Transverse colon (tissue), 4 donors: ENCODE measurements at regions not wholly inside any gene's neighbourhood (a gene's known extent, or its start where the extent isn't known, plus 50 kb on each side); places are given as distances from the start of the nearest gene placed in this dataset.

ENCODE experiments used
- DNase-seq: peaks from one replicate; pipeline ENCODE4 v3.0.0-alpha.2; 2019
- H3K27ac ChIP-seq, 4 donors: fragments of 200-600 bp; sonication (generic); 2 replicates each; pipeline ENCODE4 v1.5.1; 2016 to 2018; ENCODE audit warnings: inconsistent platforms in 4 of 4
- H3K27me3 ChIP-seq: fragments of 200-600 bp; sonication (generic); 2 replicates; pipeline ENCODE4 v1.5.1; 2017; ENCODE audit warnings: inconsistent platforms
- H3K36me3 ChIP-seq, 4 donors: fragments of 200-600 bp; sonication (generic); 2 replicates each; pipeline ENCODE4 v1.5.1; 2017 to 2019; ENCODE audit warnings: inconsistent platforms in 4 of 4
- H3K4me1 ChIP-seq, 4 donors: fragments of 200-600 bp; sonication (generic); 2 replicates each; pipeline ENCODE4 v1.5.1; 2017 to 2020; ENCODE audit warnings: inconsistent platforms in 4 of 4
- H3K4me3 ChIP-seq, 4 donors: fragments of 200-600 bp; sonication (generic); 1 replicate in 1 of 4; 2 replicates in 3 of 4; pipeline versions ENCODE4 v1.5.1 to v1.6.1; 2017 to 2019; ENCODE audit warnings: inconsistent platforms in 4 of 4
- H3K9me3 ChIP-seq, 2 donors: fragments of 200-600 bp; sonication (generic); 2 replicates each; pipeline ENCODE4 v1.5.1; 2017 to 2019; ENCODE audit warnings: inconsistent platforms in 2 of 2
- CTCF ChIP-seq, 5 experiments: fragments of 200-600 bp in 3 of 5; fragments of 450-650 bp in 2 of 5; sonication (generic) in 3 of 5; IDR thresholded peaks; 1 replicate in 2 of 5; 2 replicates in 3 of 5; pipeline ENCODE4 v1.5.1; 2016 to 2017; ENCODE audit warnings: antibody characterized with exemption in 5 of 5, inconsistent platforms in 3 of 5, mild to moderate bottlenecking in 2 of 5, moderate library complexity in 1 of 5
- EP300 ChIP-seq: sonication (generic); formaldehyde crosslinking; IDR thresholded peaks from one replicate; pipeline ENCODE4 v1.6.1; 2017; ENCODE audit warnings: antibody characterized with exemption, low read depth
- POLR2A ChIP-seq: fragments of 450-650 bp; IDR thresholded peaks from one replicate; pipeline ENCODE4 v1.6.1; 2016; ENCODE audit warnings: antibody characterized with exemption, mild to moderate bottlenecking, moderate library complexity
- POLR2AphosphoS5 ChIP-seq, 3 donors: sonication (generic); formaldehyde crosslinking; IDR thresholded peaks; one replicate each; pipeline ENCODE4 v1.6.1; 2016; ENCODE audit warnings: antibody characterized with exemption in 3 of 3
- WGBS, 2 donors: methylation state at CpG; one replicate each; pipeline ENCODE4 v1.1.5; 2018; ENCODE audit warnings: low coverage in 1 of 2; 5-methylcytosine and 5-hydroxymethylcytosine counted together
- in situ Hi-C, 4 donors: fragments of 200-750 bp; cut with MboI; loops; one replicate each; pipeline versions ENCODE4 v1.15.0 to v1.15.1; 2017; ENCODE audit warnings: low sequenced_read_pairs in 3 of 4, low pct_ligation_motif_present in 1 of 4, low pct_unique_long_range_greater_than_20kb in 1 of 4
- intact Hi-C: fragments of 100-400 bp; cut with DNase I; formaldehyde crosslinking; loops from one replicate; pipeline ENCODE4 v1.15.1; 2023; ENCODE audit warnings: low total_unique reads

GRCh38 chr7:67940400-67940799 lies 943.8 kb downstream of the TYW1 start:
- DNase-seq = no peak
- Histone ChIP-seq H3K9me3 (no peaks in the 10 kb centered on the region), H3K27ac (no peak overlapping the region), H3K36me3 (no peaks in the 10 kb centered on the region), H3K27me3 (no peaks in the 10 kb centered on the region), H3K4me3 (no peak overlapping the region), H3K4me1 (no peaks in the 10 kb centered on the region)
- 92 to 94% methylated on average over 5 to 13 of the region's 13 CpGs for WGBS, 2 donors
- TF ChIP-seq POLR2AphosphoS5 (IDR thresholded peaks at IDR 0.05) (no peak), EP300 (no peak), CTCF (IDR thresholded peaks at IDR 0.05) (no peak), POLR2A (no peak)
- in situ Hi-C loops (loop anchor here in 1 of 4 donors (25.0 kb wide), 1 partner anchor 97 kb away; no protein-coding TSS in a partner anchor), intact Hi-C loops (no loop called here)

- no peak overlapping the region for H3K27ac ChIP-seq
- H3K4me1 ChIP-seq = no peaks in the 10 kb centered on the region
- intact Hi-C loops (no loop called here), in situ Hi-C loops (loop anchor here in 1 of 4 donors (25.0 kb wide), 1 partner anchor 90 kb away; no protein-coding TSS in a partner anchor)
- no peaks in the 10 kb centered on the region for H3K9me3 ChIP-seq
- H3K27me3 ChIP-seq = no peaks in the 10 kb centered on the region
- H3K4me3 ChIP-seq = no peak overlapping the region
- no peaks in the 10 kb centered on the region for H3K36me3 ChIP-seq
- no peak for DNase-seq
- 70 to 73% methylated on average over 2 of the region's 2 CpGs for WGBS, 2 donors
- TF ChIP-seq POLR2AphosphoS5 (IDR thresholded peaks at IDR 0.05) (no peak), CTCF (IDR thresholded peaks at IDR 0.05) (no peak), POLR2A (no peak), EP300 (no peak)
Observed at GRCh38 chr7:67947191-67947590, 950.6 kb downstream of the TYW1 start.

GRCh38 chr7:67947646-67948045 lies 951.0 kb downstream of the TYW1 start:
- Histone ChIP-seq H3K27me3 (no peaks in the 10 kb centered on the region), H3K4me1 (no peaks in the 10 kb centered on the region), H3K27ac (no peak overlapping the region), H3K9me3 (no peaks in the 10 kb centered on the region), H3K4me3 (no peak overlapping the region), H3K36me3 (no peaks in the 10 kb centered on the region)
- 89% methylated on average over 5 of the region's 5 CpGs for WGBS, 2 donors
- in situ Hi-C loops = loop anchor here in 1 of 4 donors (25.0 kb wide), 1 partner anchor 90 kb away; no protein-coding TSS in a partner anchor
- no peak for DNase-seq
- TF ChIP-seq POLR2AphosphoS5 (IDR thresholded peaks at IDR 0.05) = no peak
- no peak for TF ChIP-seq EP300
- TF ChIP-seq POLR2A = no peak
- TF ChIP-seq CTCF (IDR thresholded peaks at IDR 0.05) = no peak
- intact Hi-C loops = no loop called here

- intact Hi-C loops (no loop called here), in situ Hi-C loops (no loop called here)
- Histone ChIP-seq H3K36me3 (no peaks in the 10 kb centered on the region), H3K9me3 (no peaks in the 10 kb centered on the region), H3K4me1 (no peaks in the 10 kb centered on the region), H3K27ac (no peak overlapping the region), H3K27me3 (no peaks in the 10 kb centered on the region), H3K4me3 (no peak overlapping the region)
- TF ChIP-seq CTCF (IDR thresholded peaks at IDR 0.05) (no peak), EP300 (no peak), POLR2A (no peak), POLR2AphosphoS5 (IDR thresholded peaks at IDR 0.05) (no peak)
- WGBS, 2 donors = 47 to 77% methylated on average over 5 to 7 of the region's 7 CpGs
- DNase-seq = no peak
Observed at GRCh38 chr7:67950321-67951083, 953.9 kb downstream of the TYW1 start.
